Caki2 (cell line): ENCODE measurements at regions not wholly inside any gene's neighbourhood (a gene's known extent, or its start where the extent isn't known, plus 50 kb on each side); places are given as distances from the start of the nearest gene placed in this dataset.
"Not testable (repeated sequence)": the region's sequence is repeated elsewhere in the genome, so short reads cannot be mapped to it uniquely, and the experiment has no call there.

Source experiments
- DNase-seq: peaks from one replicate; pipeline ENCODE4 v3.0.0-alpha.2; 2015; ENCODE audit warnings: low read depth
- in situ Hi-C: cut with HindIII; loops from 2 replicates; pipeline ENCODE4 v1.10.0; 2016; ENCODE audit warnings: low sequenced_read_pairs, low pct_unique_long_range_greater_than_20kb, mixed read lengths

GRCh38 chr6:134410541-134410940 is 92.6 kb upstream of the SGK1 start:
- peak; percentile 16 for DNase-seq
- in situ Hi-C loops = no loop called here

GRCh38 chr6:134407791-134408190 is 89.9 kb upstream of the SGK1 start:
- in situ Hi-C loops = no loop called here
- no peak for DNase-seq

GRCh38 chr6:134406311-134406710 is 88.4 kb upstream of the SGK1 start:
- DNase-seq = no peak
- in situ Hi-C loops = no loop called here

- no peak for DNase-seq
- in situ Hi-C loops = no loop called here
These were observed 87.6 kb upstream of the SGK1 start for GRCh38 chr6:134405386-134406087.

GRCh38 chr6:134403312-134403711 is 85.4 kb upstream of the SGK1 start:
- in situ Hi-C loops, DNase-seq: not testable (repeated sequence)

- DNase-seq = no peak
- in situ Hi-C loops = no loop called here
These were observed 84.6 kb upstream of the SGK1 start for GRCh38 chr6:134402372-134402984.

GRCh38 chr6:134400941-134401340 is 83.0 kb upstream of the SGK1 start:
- DNase-seq = no peak
- in situ Hi-C loops = no loop called here

- DNase-seq = no peak
- in situ Hi-C loops = no loop called here
These were observed 80.5 kb upstream of the SGK1 start for GRCh38 chr6:134398453-134398852.

GRCh38 chr6:134397676-134398075 is 79.8 kb upstream of the SGK1 start:
- in situ Hi-C loops = no loop called here

GRCh38 chr6:134394905-134395304 is 77.0 kb upstream of the SGK1 start:
- in situ Hi-C loops = no loop called here
- no peak for DNase-seq

More at GRCh38 chr6:134397676-134398075, 79.8 kb upstream of the SGK1 start:
- no peak for DNase-seq

- in situ Hi-C loops = no loop called here
These were observed 76.3 kb upstream of the SGK1 start for GRCh38 chr6:134394208-134394607.

GRCh38 chr6:134391205-134391604 is 73.3 kb upstream of the SGK1 start:
- in situ Hi-C loops = no loop called here
- no peak for DNase-seq

More at GRCh38 chr6:134394208-134394607, 76.3 kb upstream of the SGK1 start:
- DNase-seq = no peak

GRCh38 chr6:134389658-134390057 is 71.7 kb upstream of the SGK1 start:
- no peak for DNase-seq
- in situ Hi-C loops = no loop called here

- DNase-seq = no peak
- in situ Hi-C loops = no loop called here
These were observed 71.2 kb upstream of the SGK1 start for GRCh38 chr6:134389129-134389528.

- DNase-seq, in situ Hi-C loops: not testable (repeated sequence)
These were observed 68.6 kb upstream of the SGK1 start for GRCh38 chr6:134386482-134386881.

- in situ Hi-C loops = no loop called here
- DNase-seq = no peak
These were observed 64.0 kb upstream of the SGK1 start for GRCh38 chr6:134381959-134382358.

GRCh38 chr6:134379599-134379998 is 61.7 kb upstream of the SGK1 start:
- in situ Hi-C loops = no loop called here
- DNase-seq = no peak

- in situ Hi-C loops = no loop called here
- no peak for DNase-seq
These were observed 61.2 kb upstream of the SGK1 start for GRCh38 chr6:134379076-134379475.

GRCh38 chr6:134378426-134378825 is 60.5 kb upstream of the SGK1 start:
- no peak for DNase-seq
- in situ Hi-C loops = no loop called here

- DNase-seq = no peak
- in situ Hi-C loops = no loop called here
These were observed 58.9 kb upstream of the SGK1 start for GRCh38 chr6:134376785-134377184.
